Inflammatory macrophage treated with lipopolysaccharide for 1 hour (primary cell): ENCODE measurements at regions not wholly inside any gene's neighbourhood (a gene's known extent, or its start where the extent isn't known, plus 50 kb on each side); places are given as distances from the start of the nearest gene placed in this dataset.

Source experiments
- DNase-seq, 2 donors: peaks; one replicate each; pipeline ENCODE4 v3.0.0-alpha.2; 2020 to 2022

DNA sequence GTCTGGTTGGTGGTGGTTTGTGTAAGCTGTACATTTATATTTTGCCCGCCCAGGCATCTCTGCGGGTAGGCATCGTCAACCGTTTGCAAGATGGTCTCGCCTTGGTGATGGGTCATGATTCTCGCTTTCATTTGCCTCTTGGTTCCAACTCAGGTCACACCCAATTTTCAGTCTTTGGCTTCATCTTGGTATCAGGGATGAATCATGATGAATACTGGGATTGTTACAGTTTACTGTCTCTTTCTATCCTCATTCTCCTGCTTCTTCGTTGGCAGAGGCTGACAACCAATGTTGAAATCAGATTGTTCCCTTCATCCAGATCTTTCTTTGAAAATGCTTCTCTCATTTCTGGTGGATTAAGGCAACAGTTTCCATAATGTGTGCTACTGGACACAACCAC, 129.7 kb upstream of the KAZN start:
- no peak for DNase-seq

- no peak for DNase-seq
Measured at GRCh38 chr1:14470802-14471201, 127.7 kb upstream of the KAZN start.

DNA sequence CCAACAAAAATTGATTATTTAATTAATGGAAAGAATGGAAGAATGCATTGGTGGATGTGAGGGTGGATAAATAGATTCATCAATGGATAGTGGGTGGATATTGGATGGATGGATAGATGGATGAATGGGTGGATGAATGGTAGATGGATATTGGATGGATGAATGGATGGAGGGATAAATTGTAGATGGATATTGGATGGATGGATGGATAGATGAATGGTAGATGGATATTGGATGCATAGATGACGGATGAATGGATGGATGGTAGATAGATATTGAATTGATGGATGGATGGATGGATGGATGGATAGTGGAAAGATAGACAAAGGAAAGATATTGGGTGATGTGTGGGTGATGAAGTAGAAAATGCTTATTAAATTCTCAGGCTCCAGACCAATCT, 123.6 kb upstream of the KAZN start:
- DNase-seq = no peak

DNA sequence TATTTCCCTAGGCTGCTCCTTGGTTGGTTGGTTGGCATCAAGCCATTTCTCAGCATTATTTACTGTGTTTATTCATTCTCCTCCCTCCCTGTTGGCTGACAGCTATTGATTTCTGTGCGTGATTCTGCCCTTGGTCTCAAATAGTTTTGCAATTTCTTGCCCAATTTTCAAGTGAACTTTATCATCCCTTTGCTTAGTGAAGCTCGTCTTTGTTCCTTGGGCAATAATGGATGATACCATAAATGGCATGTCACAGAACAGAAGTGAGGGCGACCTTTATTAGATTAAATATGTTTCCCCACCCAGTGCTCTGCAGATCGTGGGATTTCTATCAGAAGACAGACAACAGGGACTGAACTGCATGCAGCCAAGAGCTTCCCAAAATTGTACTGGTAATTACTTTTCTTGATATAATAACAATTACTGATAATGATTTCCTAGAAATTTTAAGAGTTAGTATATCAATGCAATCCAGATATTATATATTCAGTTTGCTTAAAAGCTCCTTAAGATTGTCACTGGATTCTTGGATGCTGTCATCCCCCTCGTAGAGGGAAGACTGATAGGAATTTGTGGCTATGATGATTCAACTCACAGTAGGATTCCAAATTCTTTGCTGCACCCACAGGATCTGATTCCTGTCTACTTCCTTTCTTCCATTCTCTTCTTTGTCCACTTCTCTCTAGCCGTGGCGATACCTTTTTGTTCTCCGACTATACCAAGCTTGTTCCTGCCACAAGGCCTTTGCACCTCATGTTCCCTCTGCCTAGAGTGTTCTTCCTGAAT, 122.1 kb upstream of the KAZN start:
- DNase-seq = no peak

DNA sequence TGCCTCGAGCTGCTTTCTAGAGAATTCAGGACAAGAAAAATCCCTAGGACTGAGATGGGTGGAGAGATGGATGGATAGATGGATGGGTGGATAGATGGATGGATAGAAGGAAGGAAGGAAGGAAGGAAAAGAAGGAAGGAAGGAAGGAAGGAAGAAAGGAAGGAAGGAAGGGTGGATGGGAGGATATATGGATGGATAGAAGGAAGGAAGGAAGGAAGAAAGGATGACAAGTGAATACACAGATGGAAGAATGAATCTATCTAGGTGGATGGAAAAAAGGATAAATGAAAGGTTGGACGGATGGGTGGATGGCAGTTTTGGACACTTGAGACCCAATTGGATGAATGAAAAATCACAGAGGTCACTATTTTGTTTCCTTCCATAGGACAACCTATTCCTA, 120.4 kb upstream of the KAZN start:
- no peak for DNase-seq

DNA sequence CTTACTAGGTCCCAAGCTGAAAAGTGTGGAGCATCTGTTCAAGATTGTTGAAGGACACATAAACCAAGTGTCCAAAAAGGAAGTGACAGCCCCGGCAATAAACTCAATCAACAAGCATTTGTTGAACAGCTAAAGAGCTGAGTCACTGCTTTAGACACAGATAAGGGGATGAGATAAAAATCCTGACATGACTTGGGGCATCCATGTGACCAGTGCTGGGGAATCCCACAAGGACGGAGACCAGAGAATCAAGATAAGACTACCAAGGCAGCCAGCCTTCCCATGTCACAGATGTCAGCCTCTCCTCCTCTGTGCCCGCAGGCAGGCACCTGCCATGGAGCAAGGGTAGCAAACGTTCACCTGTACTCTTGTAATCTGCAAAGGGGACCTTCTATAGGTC, 118.6 kb upstream of the KAZN start:
- no peak for DNase-seq

GRCh38 chr1:14482784-14483450, 115.6 kb upstream of the KAZN start:
- no peak for DNase-seq

GRCh38 chr1:14485285-14485684, 113.2 kb upstream of the KAZN start:
- DNase-seq = no peak

DNA sequence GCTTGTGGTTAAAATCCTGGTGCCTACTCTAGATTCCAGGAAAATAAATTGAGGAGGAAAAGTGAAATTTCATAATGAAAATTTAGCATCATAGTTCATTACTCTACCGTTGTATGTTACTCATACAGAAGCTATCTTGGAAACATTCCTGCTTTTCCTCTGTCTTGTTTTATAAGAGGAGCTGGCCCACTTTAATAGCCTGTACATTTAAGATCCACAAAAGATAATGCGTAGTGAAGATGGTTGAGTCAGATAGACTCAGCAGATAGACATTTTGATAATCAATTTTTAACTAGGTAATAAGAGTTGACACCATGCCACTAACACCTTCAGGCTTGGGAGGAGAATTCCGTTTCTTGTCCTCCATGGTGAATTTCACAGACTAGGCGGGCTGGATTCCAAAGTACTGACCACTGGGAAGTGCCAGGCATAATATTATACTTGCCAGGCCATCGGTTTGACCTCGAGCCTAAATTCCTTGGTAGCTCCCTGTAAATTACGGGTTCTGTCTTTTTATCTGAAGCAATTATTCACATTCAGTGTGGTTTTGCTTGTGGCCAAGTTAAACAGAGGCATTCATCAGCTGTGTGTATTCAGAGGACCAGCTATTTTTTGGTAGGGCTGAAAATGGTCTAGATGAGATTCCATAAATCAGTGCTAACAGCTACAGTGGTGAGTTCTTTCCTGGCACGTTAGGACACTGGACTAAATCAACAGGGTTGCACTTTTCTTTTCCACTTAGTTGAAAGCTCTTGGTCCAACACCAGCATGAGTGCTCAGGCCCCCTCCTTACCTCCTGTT, 111.9 kb upstream of the KAZN start:
- DNase-seq = no peak

- no peak for DNase-seq
Measured at GRCh38 chr1:14487671-14488070, 110.8 kb upstream of the KAZN start.

DNA sequence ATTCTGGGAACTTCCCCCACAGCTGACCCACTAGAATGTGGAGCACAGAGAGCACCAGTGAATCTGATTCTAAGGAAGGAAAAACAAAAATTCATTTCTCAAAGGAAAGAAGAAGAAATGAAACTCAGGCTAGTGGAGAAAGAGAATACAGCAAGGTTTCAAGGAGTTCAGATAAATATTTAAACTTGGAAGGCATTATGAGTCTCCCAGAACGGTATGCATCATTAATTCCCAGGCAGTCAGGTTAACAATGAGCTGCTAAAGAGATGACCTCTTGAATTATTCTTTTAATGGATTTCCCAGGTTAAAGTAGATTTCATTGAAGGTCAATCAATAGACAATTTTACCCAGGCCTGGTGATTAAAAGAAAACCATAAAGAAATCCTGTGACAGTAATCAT, 103.6 kb upstream of the KAZN start:
- DNase-seq = no peak

GRCh38 chr1:14495381-14495780, 103.1 kb upstream of the KAZN start:
- no peak for DNase-seq

- no peak for DNase-seq
Measured at GRCh38 chr1:14495996-14496395, 102.5 kb upstream of the KAZN start.

- no peak for DNase-seq
Measured at GRCh38 chr1:14498839-14499238, 99.6 kb upstream of the KAZN start.

DNA sequence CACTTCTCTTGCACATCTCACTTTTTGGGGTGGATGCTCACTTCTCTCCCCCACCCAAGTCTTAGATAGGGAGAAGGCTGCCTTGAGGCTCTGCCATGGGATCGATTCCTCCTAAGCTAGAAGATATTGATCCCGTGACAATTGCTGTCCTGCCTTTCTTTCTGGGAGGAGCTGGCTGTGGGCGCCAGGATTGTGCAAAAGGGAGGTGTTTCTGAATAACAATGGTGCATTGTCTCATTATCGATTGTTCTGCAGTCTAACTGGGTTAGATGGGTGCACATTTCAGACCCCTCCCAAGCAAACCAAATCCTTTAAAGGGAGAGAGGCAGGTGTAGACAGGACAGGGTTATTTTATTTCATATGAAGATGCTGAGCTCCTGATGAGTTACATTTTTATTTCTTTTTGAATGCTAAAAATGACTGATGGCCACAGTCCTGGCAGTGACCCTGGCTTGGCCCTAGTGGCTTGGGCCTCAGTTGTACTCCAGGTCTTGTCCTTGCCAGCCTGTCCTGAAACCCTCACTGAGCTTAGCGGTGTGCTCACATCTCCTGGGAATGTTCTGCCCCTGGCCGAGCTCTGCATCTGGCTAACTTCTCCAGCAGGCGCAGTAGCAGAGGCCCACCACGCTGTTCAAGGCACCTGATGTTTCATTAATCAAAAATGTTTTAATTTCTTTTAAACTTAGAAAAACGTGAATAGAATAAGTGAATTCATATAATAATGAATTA, 99.0 kb upstream of the KAZN start:
- no peak for DNase-seq

GRCh38 chr1:14500041-14500440, 98.4 kb upstream of the KAZN start:
- no peak for DNase-seq

- no peak for DNase-seq
Measured at GRCh38 chr1:14500912-14501311, 97.6 kb upstream of the KAZN start.

DNA sequence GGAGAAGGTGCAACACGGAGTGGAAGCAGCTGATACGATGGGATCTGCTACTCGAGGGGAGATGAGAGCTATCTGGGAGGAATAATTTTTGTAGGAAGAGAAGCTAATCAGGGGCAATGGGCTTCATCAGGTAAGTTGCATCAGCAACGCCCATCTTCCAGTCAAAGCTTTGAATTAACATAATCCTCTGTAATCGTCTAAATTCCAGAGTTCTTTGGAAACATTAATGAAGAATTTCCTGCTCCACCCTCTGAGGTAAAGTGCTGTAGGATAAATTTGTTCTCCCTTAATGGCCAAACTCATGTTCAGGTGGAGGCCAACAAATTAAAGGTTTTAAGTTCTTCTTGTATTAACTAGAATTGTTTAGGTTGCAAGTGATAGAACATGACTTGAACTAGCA, 94.0 kb upstream of the KAZN start:
- DNase-seq = no peak

GRCh38 chr1:14506471-14507255, 91.8 kb upstream of the KAZN start:
- no peak for DNase-seq

- no peak for DNase-seq
Measured at GRCh38 chr1:14507262-14507661, 91.2 kb upstream of the KAZN start.

- no peak for DNase-seq
Measured at GRCh38 chr1:14508613-14509012, 89.9 kb upstream of the KAZN start.

GRCh38 chr1:14511166-14511680, 87.3 kb upstream of the KAZN start:
- DNase-seq = no peak
